SW480 (cell line): ENCODE measurements at regions not wholly inside any gene's neighbourhood (a gene's known extent, or its start where the extent isn't known, plus 50 kb on each side); places are given as distances from the start of the nearest gene placed in this dataset.

Source experiments
- DNase-seq: peaks from one replicate; pipeline ENCODE4 v3.0.0-alpha.2; 2016; ENCODE audit warnings: low spot score

GRCh38 chr5:24264547-24264946 is 380.2 kb downstream of the CDH10 start:
- no peak for DNase-seq

GRCh38 chr5:24265306-24265705 is 379.5 kb downstream of the CDH10 start:
- DNase-seq: no peak

- DNase-seq: no peak
Observed at GRCh38 chr5:24268482-24269056, 376.2 kb downstream of the CDH10 start.

- DNase-seq: peak; percentile 14
Observed at GRCh38 chr5:24271702-24272118, 373.1 kb downstream of the CDH10 start.

GRCh38 chr5:24272741-24273140 is 372.0 kb downstream of the CDH10 start:
- no peak for DNase-seq

GRCh38 chr5:24280215-24280614 is 364.6 kb downstream of the CDH10 start:
- DNase-seq: no peak

GRCh38 chr5:24281818-24282217 is 363.0 kb downstream of the CDH10 start:
- no peak for DNase-seq

- no peak for DNase-seq
Observed at GRCh38 chr5:24289582-24290335, 355.0 kb downstream of the CDH10 start.

GRCh38 chr5:24290536-24290935 is 354.2 kb downstream of the CDH10 start:
- DNase-seq: no peak

GRCh38 chr5:24291916-24292315 is 352.9 kb downstream of the CDH10 start:
- no peak for DNase-seq

- no peak for DNase-seq
Observed at GRCh38 chr5:24294333-24294732, 350.4 kb downstream of the CDH10 start.

GRCh38 chr5:24314106-24314505 is 330.7 kb downstream of the CDH10 start:
- DNase-seq: no peak

GRCh38 chr5:24320643-24321042 is 324.1 kb downstream of the CDH10 start:
- DNase-seq: no peak

GRCh38 chr5:24325306-24325832 is 319.4 kb downstream of the CDH10 start:
- DNase-seq: peak; percentile 13

- no peak for DNase-seq
Observed at GRCh38 chr5:24331531-24331930, 313.2 kb downstream of the CDH10 start.

GRCh38 chr5:24347158-24347557 is 297.6 kb downstream of the CDH10 start:
- DNase-seq: no peak

GRCh38 chr5:24351285-24351684 is 293.5 kb downstream of the CDH10 start:
- no peak for DNase-seq

GRCh38 chr5:24353016-24353415 is 291.8 kb downstream of the CDH10 start:
- DNase-seq: no peak

GRCh38 chr5:24353611-24354010 is 291.2 kb downstream of the CDH10 start:
- DNase-seq: no peak

GRCh38 chr5:24363789-24364481 is 280.8 kb downstream of the CDH10 start:
- peak; percentile 94 for DNase-seq

GRCh38 chr5:24364711-24365110 is 280.1 kb downstream of the CDH10 start:
- peak; percentile 44 for DNase-seq

GRCh38 chr5:24365406-24365805 is 279.4 kb downstream of the CDH10 start:
- DNase-seq: peak; percentile 54

- no peak for DNase-seq
Observed at GRCh38 chr5:24367216-24367615, 277.6 kb downstream of the CDH10 start.
